Neural crest cell (in vitro differentiated cells): ENCODE measurements at regions not wholly inside any gene's neighbourhood (a gene's known extent, or its start where the extent isn't known, plus 50 kb on each side); places are given as distances from the start of the nearest gene placed in this dataset.

ENCODE experiments used
- DNase-seq: peaks from one replicate; pipeline ENCODE4 v3.0.0; 2021; ENCODE audit warnings: low read depth, mixed read lengths, low spot score
- H3K27ac Mint-ChIP-seq: one replicate; pipeline ENCODE4 v1.8.0; 2021; ENCODE audit warnings: mild to moderate bottlenecking, mixed read lengths; ENCODE audit not compliant: unreplicated experiment
- H3K27me3 Mint-ChIP-seq: 2 replicates; pipeline ENCODE4 v1.8.0; 2021; ENCODE audit warnings: low read depth, mild to moderate bottlenecking, mixed read lengths
- H3K36me3 Mint-ChIP-seq: 2 replicates; pipeline ENCODE4 v1.8.0; 2021; ENCODE audit warnings: low read depth, mild to moderate bottlenecking, mixed read lengths
- H3K4me1 Mint-ChIP-seq: 2 replicates; pipeline ENCODE4 v1.8.0; 2021; ENCODE audit warnings: mixed read lengths
- H3K4me3 Mint-ChIP-seq: one replicate; pipeline ENCODE4 v1.8.0; 2021; ENCODE audit warnings: mild to moderate bottlenecking, mixed read lengths
- H3K9me3 Mint-ChIP-seq: 2 replicates; pipeline ENCODE4 v1.8.0; 2021; ENCODE audit warnings: mixed read lengths
- CTCF ChIP-seq: fragments of 200-600 bp; sonication (generic); conservative IDR thresholded peaks from 2 replicates; pipeline ENCODE4 v1.5.0; 2021; ENCODE audit warnings: antibody characterized with exemption, mild to moderate bottlenecking

- Mint-ChIP-seq H3K27me3 (no peaks in the 10 kb centered on the region), H3K9me3 (peaks cover 8% of the 10 kb centered on the region), H3K4me3 (no peak overlapping the region), H3K27ac (no peak overlapping the region), H3K36me3 (peaks cover 4% of the 10 kb centered on the region), H3K4me1 (no peaks in the 10 kb centered on the region)
- DNase-seq: no peak
- no peak for TF ChIP-seq CTCF
These were observed 282.7 kb downstream of the NUAK1 start for GRCh38 chr12:105856048-105856405.

DNA sequence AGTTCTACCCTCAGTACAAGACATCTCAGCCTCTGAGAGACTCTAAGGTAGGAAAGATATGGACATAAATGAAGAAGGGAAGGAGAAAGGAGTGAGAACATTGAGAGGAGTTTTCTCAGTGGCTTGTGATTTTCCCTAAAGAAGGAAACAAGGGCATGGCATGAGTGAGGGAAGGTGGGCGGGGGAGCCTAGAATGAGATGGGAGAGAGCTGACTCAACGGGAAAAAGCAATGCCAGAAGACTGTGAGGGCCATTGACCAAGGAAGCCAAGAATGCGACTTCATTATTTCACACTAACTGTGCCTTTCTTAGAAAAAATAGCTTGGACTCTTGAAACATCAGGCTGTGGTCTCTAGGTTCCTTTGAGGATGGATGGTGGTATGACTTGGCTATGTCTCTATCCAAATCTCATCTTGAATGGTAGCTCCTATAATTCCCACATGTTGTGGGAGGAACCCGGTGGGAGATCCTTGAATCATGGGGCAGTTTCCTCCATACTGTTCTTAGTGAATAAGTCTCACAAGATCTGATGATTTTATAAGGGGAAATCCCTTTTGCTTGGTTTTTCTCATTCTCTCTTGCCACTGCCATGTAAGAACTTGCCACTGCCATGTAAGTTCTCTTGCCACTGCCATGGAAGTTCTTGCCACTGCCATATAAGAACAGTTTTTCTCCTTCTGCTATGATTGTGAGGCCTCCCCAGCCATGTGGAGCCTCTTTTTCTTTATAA lies 279.6 kb downstream of the NUAK1 start:
- no peaks in the 10 kb centered on the region for H3K4me1 Mint-ChIP-seq
- H3K27ac Mint-ChIP-seq: no peak overlapping the region
- no peak for DNase-seq
- H3K27me3 Mint-ChIP-seq: no peaks in the 10 kb centered on the region
- H3K9me3 Mint-ChIP-seq: peaks cover 8% of the 10 kb centered on the region
- H3K36me3 Mint-ChIP-seq: peaks cover 4% of the 10 kb centered on the region
- no peak overlapping the region for H3K4me3 Mint-ChIP-seq
- no peak for TF ChIP-seq CTCF

- DNase-seq: no peak
- H3K27ac Mint-ChIP-seq: no peak overlapping the region
- peaks cover 4% of the 10 kb centered on the region for H3K36me3 Mint-ChIP-seq
- H3K4me1 Mint-ChIP-seq: peaks cover 7% of the 10 kb centered on the region
- no peak for TF ChIP-seq CTCF
- no peak overlapping the region for H3K4me3 Mint-ChIP-seq
- no peaks in the 10 kb centered on the region for H3K27me3 Mint-ChIP-seq
- H3K9me3 Mint-ChIP-seq: peaks cover 7% of the 10 kb centered on the region
These were observed 278.1 kb downstream of the NUAK1 start for GRCh38 chr12:105860561-105861207.

- Mint-ChIP-seq H3K4me1 (peaks cover 12% of the 10 kb centered on the region), H3K27me3 (no peaks in the 10 kb centered on the region), H3K27ac (no peak overlapping the region), H3K4me3 (no peak overlapping the region), H3K36me3 (peaks cover 4% of the 10 kb centered on the region), H3K9me3 (peaks cover 7% of the 10 kb centered on the region)
- no peak for TF ChIP-seq CTCF
- DNase-seq: no peak
These were observed 277.5 kb downstream of the NUAK1 start for GRCh38 chr12:105861227-105861626.

DNA sequence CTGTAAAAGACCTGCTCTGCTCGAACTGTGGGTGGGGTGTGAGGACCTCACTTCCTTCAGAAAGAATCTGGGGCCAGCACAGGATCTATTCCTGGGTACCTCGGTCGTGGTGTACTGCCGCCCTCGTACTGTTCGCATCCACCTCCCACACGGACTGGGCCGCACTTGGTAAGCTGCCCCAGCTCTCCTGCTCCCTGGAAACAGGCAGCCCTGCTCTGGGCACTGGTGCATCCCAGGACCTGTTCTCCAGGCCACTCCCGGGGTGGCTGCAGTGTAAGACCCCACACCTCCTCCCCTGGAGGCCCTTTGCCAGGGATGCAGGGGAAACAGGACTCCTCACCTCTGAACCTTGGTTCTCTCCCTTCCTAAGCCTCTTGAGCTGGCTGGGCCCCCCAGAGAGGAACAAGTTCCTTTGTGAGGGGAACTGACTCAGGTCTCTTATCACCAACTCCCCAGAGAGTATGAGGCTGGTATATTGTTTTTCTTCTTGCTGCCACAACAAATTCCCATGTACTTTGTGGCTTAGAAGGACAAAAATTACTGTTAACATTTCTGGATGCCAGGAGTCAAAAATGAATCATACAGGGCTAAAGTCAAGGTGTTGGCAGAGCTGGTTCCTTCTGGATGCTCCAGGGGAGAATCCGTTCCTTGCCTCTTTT lies 276.5 kb downstream of the NUAK1 start:
- peaks cover 6% of the 10 kb centered on the region for H3K9me3 Mint-ChIP-seq
- peaks cover 18% of the 10 kb centered on the region for H3K4me1 Mint-ChIP-seq
- no peak overlapping the region for H3K27ac Mint-ChIP-seq
- H3K4me3 Mint-ChIP-seq: no peak overlapping the region
- no peak for DNase-seq
- TF ChIP-seq CTCF: no peak
- no peaks in the 10 kb centered on the region for H3K27me3 Mint-ChIP-seq
- peaks cover 4% of the 10 kb centered on the region for H3K36me3 Mint-ChIP-seq
